ENCODE measurements at regions not wholly inside any gene's neighbourhood (a gene's known extent, or its start where the extent isn't known, plus 50 kb on each side); places are given as distances from the start of the nearest gene placed in this dataset.

GRCh38 chr11:57072640-57073039 lies 83.9 kb downstream of the OR5AK2 start:
- TF ChIP-seq, protein P1, sequence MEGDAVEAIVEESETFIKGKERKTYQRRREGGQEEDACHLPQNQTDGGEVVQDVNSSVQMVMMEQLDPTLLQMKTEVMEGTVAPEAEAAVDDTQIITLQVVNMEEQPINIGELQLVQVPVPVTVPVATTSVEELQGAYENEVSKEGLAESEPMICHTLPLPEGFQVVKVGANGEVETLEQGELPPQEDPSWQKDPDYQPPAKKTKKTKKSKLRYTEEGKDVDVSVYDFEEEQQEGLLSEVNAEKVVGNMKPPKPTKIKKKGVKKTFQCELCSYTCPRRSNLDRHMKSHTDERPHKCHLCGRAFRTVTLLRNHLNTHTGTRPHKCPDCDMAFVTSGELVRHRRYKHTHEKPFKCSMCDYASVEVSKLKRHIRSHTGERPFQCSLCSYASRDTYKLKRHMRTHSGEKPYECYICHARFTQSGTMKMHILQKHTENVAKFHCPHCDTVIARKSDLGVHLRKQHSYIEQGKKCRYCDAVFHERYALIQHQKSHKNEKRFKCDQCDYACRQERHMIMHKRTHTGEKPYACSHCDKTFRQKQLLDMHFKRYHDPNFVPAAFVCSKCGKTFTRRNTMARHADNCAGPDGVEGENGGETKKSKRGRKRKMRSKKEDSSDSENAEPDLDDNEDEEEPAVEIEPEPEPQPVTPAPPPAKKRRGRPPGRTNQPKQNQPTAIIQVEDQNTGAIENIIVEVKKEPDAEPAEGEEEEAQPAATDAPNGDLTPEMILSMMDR (IDR thresholded peaks at IDR 0.05; ENCODE audit: poor library complexity), result no peak
- TF ChIP-seq EZH2phosphoT487 (IDR thresholded peaks at IDR 0.05; ENCODE audit: low read depth, severe bottlenecking, unreplicated experiment), result no peak

All from hepatocyte (in vitro differentiated cells).